Mucosa of stomach (tissue), 1 donor: ENCODE measurements at regions not wholly inside any gene's neighbourhood (a gene's known extent, or its start where the extent isn't known, plus 50 kb on each side); places are given as distances from the start of the nearest gene placed in this dataset.

Experiments used
- H3K27me3 ChIP-seq: one replicate; pipeline ENCODE4 v1.7.0; 2013; ENCODE audit warnings: mild to moderate bottlenecking, low read length; ENCODE audit not compliant: control insufficient read depth, insufficient read depth
- H3K36me3 ChIP-seq: one replicate; pipeline ENCODE4 v1.7.0; 2013; ENCODE audit warnings: low read length; ENCODE audit not compliant: control insufficient read depth, insufficient read depth
- H3K4me1 ChIP-seq: one replicate; pipeline ENCODE4 v1.7.0; 2013; ENCODE audit warnings: mild to moderate bottlenecking, low read length; ENCODE audit not compliant: control insufficient read depth, insufficient read depth
- H3K4me3 ChIP-seq: one replicate; pipeline ENCODE4 v1.7.0; 2013; ENCODE audit warnings: low read length
- H3K9ac ChIP-seq: one replicate; pipeline ENCODE4 v1.7.0; 2013; ENCODE audit warnings: mild to moderate bottlenecking, low read length, moderate library complexity
- H3K9me3 ChIP-seq: one replicate; pipeline ENCODE4 v1.7.0; 2013; ENCODE audit warnings: mild to moderate bottlenecking, low read length, moderate library complexity; ENCODE audit not compliant: control insufficient read depth
- donor health status: Pancreatic carcinoma.

- no peaks in the 10 kb centered on the region for H3K27me3 ChIP-seq
- no peaks in the 10 kb centered on the region for H3K9me3 ChIP-seq
- no peak overlapping the region for H3K4me3 ChIP-seq
- H3K36me3 ChIP-seq: no peaks in the 10 kb centered on the region
- H3K4me1 ChIP-seq: no peaks in the 10 kb centered on the region
- no peak overlapping the region for H3K9ac ChIP-seq
These were observed 240.5 kb upstream of the MYT1L start for GRCh38 chr2:2571301-2572150.

- H3K36me3 ChIP-seq: no peaks in the 10 kb centered on the region
- H3K27me3 ChIP-seq: no peaks in the 10 kb centered on the region
- no peaks in the 10 kb centered on the region for H3K9me3 ChIP-seq
- no peak overlapping the region for H3K9ac ChIP-seq
- H3K4me1 ChIP-seq: no peaks in the 10 kb centered on the region
- H3K4me3 ChIP-seq: no peak overlapping the region
These were observed 239.8 kb upstream of the MYT1L start for GRCh38 chr2:2570871-2571270.

- Histone ChIP-seq H3K9ac (no peak overlapping the region), H3K36me3 (no peaks in the 10 kb centered on the region), H3K27me3 (no peaks in the 10 kb centered on the region), H3K9me3 (no peaks in the 10 kb centered on the region), H3K4me1 (no peaks in the 10 kb centered on the region), H3K4me3 (no peak overlapping the region)
These were observed 239.3 kb upstream of the MYT1L start for GRCh38 chr2:2570360-2570759.

- H3K4me3 ChIP-seq: no peak overlapping the region
- H3K9me3 ChIP-seq: no peaks in the 10 kb centered on the region
- H3K27me3 ChIP-seq: no peaks in the 10 kb centered on the region
- no peak overlapping the region for H3K9ac ChIP-seq
- no peaks in the 10 kb centered on the region for H3K36me3 ChIP-seq
- H3K4me1 ChIP-seq: no peaks in the 10 kb centered on the region
These were observed 238.8 kb upstream of the MYT1L start for GRCh38 chr2:2569836-2570235.

DNA sequence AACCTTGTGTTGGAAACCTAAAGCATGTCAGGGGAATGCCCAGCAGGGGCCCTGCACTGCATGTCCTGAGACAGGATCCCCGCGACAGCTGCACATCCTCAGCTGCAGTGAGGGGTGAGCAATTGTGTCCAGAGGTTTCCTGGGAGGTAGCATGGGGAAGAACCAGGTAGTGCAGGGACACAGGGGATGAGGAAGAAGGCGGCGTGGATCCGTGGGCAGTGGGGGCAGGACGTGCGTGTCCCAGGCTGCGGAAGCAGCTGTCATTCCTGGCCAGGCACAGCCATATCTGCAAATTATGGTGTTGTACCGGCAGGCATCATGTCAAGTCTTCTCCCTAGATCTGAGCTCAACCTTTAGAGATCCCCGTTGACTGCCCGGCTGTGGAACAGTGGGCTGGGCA lies 238.2 kb upstream of the MYT1L start:
- Histone ChIP-seq H3K4me3 (no peak overlapping the region), H3K27me3 (no peaks in the 10 kb centered on the region), H3K4me1 (no peaks in the 10 kb centered on the region), H3K9me3 (no peaks in the 10 kb centered on the region), H3K9ac (no peak overlapping the region), H3K36me3 (no peaks in the 10 kb centered on the region)

DNA sequence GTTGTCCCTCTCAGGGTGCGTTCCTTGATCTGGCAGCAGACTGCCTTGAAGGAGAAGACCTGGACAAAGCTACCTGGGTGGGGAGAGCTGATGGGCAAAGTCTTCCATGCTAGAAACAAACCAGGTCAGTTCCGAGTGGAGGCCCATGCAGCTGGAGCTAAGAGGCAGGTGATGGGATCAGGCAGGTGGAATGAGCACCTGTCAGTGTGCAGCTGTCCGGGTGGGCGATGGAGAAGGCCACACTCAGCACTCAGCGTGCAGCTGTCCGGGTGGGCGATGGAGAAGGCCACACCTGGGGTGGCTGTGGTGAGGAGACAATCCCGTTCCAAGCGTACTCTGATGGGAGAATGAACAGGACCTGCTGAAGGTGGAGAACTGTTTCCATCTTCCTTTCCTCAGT lies 237.3 kb upstream of the MYT1L start:
- H3K4me3 ChIP-seq: no peak overlapping the region
- H3K36me3 ChIP-seq: no peaks in the 10 kb centered on the region
- no peaks in the 10 kb centered on the region for H3K4me1 ChIP-seq

GRCh38 chr2:2567776-2568175 lies 236.7 kb upstream of the MYT1L start:
- H3K4me3 ChIP-seq: no peak overlapping the region
- H3K27me3 ChIP-seq: no peaks in the 10 kb centered on the region
- H3K36me3 ChIP-seq: no peaks in the 10 kb centered on the region
- no peaks in the 10 kb centered on the region for H3K4me1 ChIP-seq
- no peak overlapping the region for H3K9ac ChIP-seq
- H3K9me3 ChIP-seq: no peaks in the 10 kb centered on the region

More for the DNA sequence above, 237.3 kb upstream of the MYT1L start:
- H3K9me3 ChIP-seq: no peaks in the 10 kb centered on the region
- no peak overlapping the region for H3K9ac ChIP-seq
- no peaks in the 10 kb centered on the region for H3K27me3 ChIP-seq

DNA sequence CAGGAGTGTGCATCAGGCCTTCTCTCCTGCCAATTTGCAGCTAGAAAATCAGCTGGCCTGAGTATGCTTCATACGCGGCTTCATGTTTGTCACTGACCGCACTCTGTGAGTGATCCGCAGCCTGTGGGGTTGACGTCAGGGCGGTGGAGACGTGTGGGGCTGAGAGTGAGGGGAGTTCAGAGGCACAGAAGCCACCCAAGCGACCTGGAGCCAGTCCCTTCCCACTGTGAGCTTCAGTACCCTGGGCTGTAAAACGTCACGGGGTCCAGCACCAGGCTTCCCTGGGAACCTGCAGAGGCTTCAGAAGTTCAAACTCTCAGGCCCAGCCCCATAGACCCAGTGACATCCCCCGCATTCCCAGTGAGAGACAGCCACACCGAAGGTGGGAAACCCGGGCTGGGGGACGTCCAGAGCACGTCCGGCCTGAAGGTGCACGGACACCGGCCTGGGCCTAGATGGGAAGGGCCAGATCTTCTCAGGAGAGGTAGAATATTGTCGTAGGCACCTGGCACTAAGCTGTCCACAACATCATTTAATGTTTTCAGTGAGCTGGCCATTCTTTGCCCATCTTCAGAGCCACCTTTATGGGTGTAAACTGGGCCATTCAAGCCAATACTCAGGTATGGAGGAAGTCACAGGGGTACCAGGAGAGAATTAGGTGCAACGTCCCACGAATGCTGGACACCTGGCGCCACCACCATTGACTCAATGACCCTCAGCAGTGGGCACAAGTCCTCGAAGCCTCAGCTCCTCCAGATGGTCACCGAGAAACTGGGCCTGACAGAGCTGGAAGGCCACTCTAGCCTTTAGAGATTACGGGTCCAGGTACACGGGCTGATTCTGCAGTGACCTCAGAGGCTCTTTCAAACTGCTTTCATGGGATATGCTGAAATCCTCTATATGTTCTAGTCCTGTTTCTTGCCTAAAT lies 235.6 kb upstream of the MYT1L start:
- Histone ChIP-seq H3K36me3 (no peaks in the 10 kb centered on the region), H3K9me3 (no peaks in the 10 kb centered on the region), H3K9ac (no peak overlapping the region), H3K27me3 (no peaks in the 10 kb centered on the region), H3K4me3 (no peak overlapping the region), H3K4me1 (no peaks in the 10 kb centered on the region)

GRCh38 chr2:2565671-2566070 lies 234.6 kb upstream of the MYT1L start:
- H3K36me3 ChIP-seq: no peaks in the 10 kb centered on the region
- no peaks in the 10 kb centered on the region for H3K9me3 ChIP-seq
- no peaks in the 10 kb centered on the region for H3K27me3 ChIP-seq
- H3K4me1 ChIP-seq: no peaks in the 10 kb centered on the region
- no peak overlapping the region for H3K9ac ChIP-seq
- no peak overlapping the region for H3K4me3 ChIP-seq

GRCh38 chr2:2564300-2565078 lies 233.4 kb upstream of the MYT1L start:
- no peak overlapping the region for H3K9ac ChIP-seq
- H3K27me3 ChIP-seq: no peaks in the 10 kb centered on the region
- no peaks in the 10 kb centered on the region for H3K4me1 ChIP-seq
- no peak overlapping the region for H3K4me3 ChIP-seq
- no peaks in the 10 kb centered on the region for H3K36me3 ChIP-seq
- H3K9me3 ChIP-seq: no peaks in the 10 kb centered on the region

DNA sequence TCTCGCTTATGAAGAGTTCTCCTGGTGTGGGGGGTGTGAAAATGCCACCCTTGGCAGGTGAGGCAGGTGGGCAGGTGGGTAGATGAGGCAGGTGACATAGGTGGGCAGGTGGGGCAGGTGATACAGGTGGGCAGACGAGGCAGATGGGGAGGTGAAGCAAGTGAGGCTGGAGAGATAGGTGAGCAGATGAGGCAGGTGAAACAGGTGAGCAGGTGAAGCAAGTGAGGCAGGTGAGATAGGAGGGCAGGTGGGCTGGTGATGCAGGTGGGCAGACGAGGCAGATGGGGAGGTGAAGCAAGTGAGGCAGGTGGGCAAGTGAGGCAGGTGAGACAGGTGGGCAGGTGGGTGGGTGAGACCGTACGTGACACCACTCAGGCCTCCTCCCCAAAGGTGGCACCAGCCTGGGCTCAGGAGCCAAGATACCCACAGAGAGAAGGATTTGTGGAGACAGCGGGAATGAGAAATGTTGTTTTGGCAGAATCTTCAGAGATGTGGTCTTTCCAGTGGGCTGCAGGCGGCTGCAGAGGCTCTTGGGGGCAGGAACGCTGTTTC lies 232.3 kb upstream of the MYT1L start:
- Histone ChIP-seq H3K27me3 (no peaks in the 10 kb centered on the region), H3K9ac (no peak overlapping the region), H3K36me3 (no peaks in the 10 kb centered on the region), H3K9me3 (no peaks in the 10 kb centered on the region), H3K4me3 (no peak overlapping the region), H3K4me1 (no peaks in the 10 kb centered on the region)
